NB4 (cell line): ENCODE measurements at regions not wholly inside any gene's neighbourhood (a gene's known extent, or its start where the extent isn't known, plus 50 kb on each side); places are given as distances from the start of the nearest gene placed in this dataset.

Experiments used
- DNase-seq: peaks from one replicate; pipeline ENCODE4 v3.0.0; 2010; ENCODE audit warnings: low read depth
- H3K4me3 ChIP-seq: one replicate; pipeline ENCODE4 v1.5.1; 2011; ENCODE audit warnings: mild to moderate bottlenecking, low read depth, low read length, moderate library complexity
- MYC ChIP-seq: IDR thresholded peaks from 2 replicates; pipeline ENCODE4 v1.6.1; 2011; ENCODE audit warnings: low read depth, low read length
- POLR2A ChIP-seq: IDR thresholded peaks from 2 replicates; pipeline ENCODE4 v1.6.1; 2011; ENCODE audit warnings: mild to moderate bottlenecking; ENCODE audit not compliant: insufficient read length; ENCODE audit errors: extremely low read depth
- TF ChIP-seq, protein P1 (sequence below): IDR thresholded peaks from 2 replicates; pipeline ENCODE4 v1.6.1; 2011; ENCODE audit warnings: low read depth, low read length
- TF ChIP-seq, protein P2 (sequence below): IDR thresholded peaks from one replicate; pipeline ENCODE4 v1.5.1; 2012; ENCODE audit warnings: low read depth, low read length

DNA sequence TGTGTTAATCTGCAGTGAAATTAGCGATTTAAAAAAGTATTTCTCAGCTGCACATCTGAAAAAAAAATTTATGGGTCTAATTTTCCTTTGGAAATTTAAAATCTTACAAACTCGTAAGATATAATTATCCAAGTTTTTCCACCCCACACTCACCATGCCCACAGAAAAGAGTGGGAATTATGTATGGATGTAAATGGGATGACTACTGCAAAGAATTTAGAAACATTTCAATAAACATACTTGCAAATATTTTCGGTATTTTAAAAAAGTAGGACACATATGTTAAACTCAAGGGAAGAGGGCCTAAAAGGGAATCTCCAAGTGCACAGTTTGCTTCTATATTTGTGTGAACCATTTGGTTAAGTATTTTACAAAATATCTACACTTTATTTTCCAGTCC, 1039.9 kb upstream of the POU3F3 start:
- TF ChIP-seq, protein P1, sequence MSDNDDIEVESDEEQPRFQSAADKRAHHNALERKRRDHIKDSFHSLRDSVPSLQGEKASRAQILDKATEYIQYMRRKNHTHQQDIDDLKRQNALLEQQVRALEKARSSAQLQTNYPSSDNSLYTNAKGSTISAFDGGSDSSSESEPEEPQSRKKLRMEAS = no peak
- TF ChIP-seq MYC = no peak
- no peak for TF ChIP-seq POLR2A
- TF ChIP-seq, protein P2, sequence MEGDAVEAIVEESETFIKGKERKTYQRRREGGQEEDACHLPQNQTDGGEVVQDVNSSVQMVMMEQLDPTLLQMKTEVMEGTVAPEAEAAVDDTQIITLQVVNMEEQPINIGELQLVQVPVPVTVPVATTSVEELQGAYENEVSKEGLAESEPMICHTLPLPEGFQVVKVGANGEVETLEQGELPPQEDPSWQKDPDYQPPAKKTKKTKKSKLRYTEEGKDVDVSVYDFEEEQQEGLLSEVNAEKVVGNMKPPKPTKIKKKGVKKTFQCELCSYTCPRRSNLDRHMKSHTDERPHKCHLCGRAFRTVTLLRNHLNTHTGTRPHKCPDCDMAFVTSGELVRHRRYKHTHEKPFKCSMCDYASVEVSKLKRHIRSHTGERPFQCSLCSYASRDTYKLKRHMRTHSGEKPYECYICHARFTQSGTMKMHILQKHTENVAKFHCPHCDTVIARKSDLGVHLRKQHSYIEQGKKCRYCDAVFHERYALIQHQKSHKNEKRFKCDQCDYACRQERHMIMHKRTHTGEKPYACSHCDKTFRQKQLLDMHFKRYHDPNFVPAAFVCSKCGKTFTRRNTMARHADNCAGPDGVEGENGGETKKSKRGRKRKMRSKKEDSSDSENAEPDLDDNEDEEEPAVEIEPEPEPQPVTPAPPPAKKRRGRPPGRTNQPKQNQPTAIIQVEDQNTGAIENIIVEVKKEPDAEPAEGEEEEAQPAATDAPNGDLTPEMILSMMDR = no peak
- no peak for DNase-seq
- H3K4me3 ChIP-seq = no peak overlapping the region

DNA sequence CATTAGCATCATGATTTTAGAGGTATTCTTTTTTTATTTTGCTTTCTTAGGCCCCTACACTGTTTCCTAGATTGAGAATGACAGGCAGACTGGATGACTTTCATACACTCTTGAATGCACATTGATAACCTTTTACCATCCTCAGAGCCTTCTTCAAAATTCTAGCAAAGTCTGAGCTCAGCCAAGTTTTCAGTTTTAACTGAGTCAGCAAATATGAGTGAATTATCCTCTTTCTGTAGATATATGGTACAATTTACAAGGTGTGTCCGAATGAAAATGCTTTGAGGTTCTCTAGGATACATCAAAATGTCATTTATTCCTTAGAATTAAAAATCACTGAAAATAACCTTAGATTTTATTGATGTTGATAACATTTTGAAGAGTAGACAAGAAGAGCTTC, 1038.2 kb upstream of the POU3F3 start:
- no peak for DNase-seq
- TF ChIP-seq POLR2A = no peak
- TF ChIP-seq, protein P1 = no peak
- no peak for TF ChIP-seq MYC
- TF ChIP-seq, protein P2 = no peak
- no peak overlapping the region for H3K4me3 ChIP-seq

DNA sequence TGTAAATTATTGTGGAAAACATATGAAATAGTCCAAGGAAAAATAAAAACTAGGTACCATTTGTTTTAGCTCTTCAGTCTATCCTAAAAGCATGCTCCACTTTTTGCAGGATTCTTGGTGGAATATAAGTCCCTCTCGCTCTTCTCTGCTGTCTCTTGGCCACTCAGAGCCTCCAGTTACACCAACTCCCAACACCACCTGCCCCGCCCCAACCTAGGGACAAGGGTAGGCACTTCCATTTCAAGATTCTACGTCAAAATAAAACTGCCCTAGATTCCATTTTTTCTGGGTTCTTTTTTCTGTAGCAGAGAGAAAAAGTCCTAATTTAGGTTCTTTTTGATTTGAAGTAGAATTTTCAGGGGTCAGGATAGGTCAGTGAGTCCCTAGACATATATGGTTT, 1036.2 kb upstream of the POU3F3 start:
- TF ChIP-seq, protein P1 = no peak
- TF ChIP-seq, protein P2 = no peak
- no peak for TF ChIP-seq POLR2A
- no peak for TF ChIP-seq MYC
- H3K4me3 ChIP-seq = no peak overlapping the region
- DNase-seq = no peak

DNA sequence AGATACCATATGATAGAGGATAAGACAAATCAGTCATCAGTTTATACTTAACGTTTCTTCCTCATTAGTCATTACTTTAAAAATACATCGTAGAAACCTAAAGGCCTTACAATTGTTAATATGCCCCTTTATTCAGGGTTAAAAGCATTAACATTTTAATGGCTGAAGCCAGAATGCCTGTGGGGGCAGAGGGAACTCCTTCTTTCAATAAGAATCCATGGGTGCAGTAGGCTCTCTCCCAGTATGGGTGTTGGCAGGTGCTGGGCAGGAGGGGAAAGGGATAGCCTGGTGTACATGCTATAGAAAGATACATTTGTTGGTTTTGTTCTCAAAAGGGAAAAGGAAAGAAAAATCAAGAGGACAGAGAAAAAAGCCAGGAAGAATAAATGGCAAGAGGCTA, 1035.7 kb upstream of the POU3F3 start:
- TF ChIP-seq, protein P2 = no peak
- TF ChIP-seq MYC = no peak
- TF ChIP-seq, protein P1 = no peak
- TF ChIP-seq POLR2A = no peak
- H3K4me3 ChIP-seq = no peak overlapping the region
- DNase-seq = no peak

DNA sequence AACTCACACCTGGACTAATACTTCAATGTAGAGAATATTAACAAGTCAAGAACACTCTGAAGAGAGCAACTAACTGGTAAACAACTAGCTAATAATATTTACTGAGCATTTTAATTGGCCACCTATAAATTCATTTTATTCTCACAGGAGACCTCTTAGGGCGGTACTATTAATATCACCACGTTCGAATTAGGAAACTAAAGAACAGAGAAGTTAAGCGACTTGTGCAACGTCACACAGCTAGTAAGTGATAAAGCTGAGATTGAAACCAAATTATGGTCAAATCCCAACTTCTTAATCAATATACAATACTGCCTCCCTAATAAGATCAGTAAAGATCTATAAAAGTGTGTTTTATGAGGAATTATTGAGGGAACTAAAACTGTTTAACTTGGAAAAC, 1034.3 kb upstream of the POU3F3 start:
- H3K4me3 ChIP-seq = no peak overlapping the region
- no peak for DNase-seq
- no peak for TF ChIP-seq POLR2A
- TF ChIP-seq, protein P2 = no peak
- TF ChIP-seq, protein P1 = no peak
- TF ChIP-seq MYC = no peak

DNA sequence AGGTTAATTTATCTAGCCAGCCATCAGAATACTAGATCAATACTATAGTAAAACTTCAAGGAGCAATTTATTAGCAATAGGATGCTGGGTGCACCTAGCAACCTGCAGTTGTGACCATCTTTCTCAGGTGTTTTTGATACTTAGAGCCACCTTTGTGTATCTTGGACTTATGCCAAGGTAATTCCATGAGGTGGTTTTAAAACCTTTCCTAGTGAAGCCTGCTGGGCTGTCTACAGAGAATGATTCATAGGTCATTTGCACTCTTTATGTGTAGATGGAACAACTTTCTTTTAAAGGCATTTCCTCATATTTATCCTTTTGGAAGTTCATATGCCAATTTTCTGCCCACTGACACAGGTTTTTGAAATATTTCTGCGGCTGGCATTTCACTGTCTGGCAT, 1030.1 kb upstream of the POU3F3 start:
- no peak for DNase-seq
- TF ChIP-seq, protein P1 = no peak
- TF ChIP-seq, protein P2 = no peak
- TF ChIP-seq MYC (no peak), POLR2A (no peak)
- no peak overlapping the region for H3K4me3 ChIP-seq
